OCI-LY3 (cell line): ENCODE measurements at regions not wholly inside any gene's neighbourhood (a gene's known extent, or its start where the extent isn't known, plus 50 kb on each side); places are given as distances from the start of the nearest gene placed in this dataset.
"Not testable (repeated sequence)": the region's sequence is repeated elsewhere in the genome, so short reads cannot be mapped to it uniquely, and the experiment has no call there.

ENCODE experiments used
- H2AFZ ChIP-seq: fragments of 200-600, 300-600 bp; shearing (Covaris generic); 2 replicates; pipeline ENCODE4 v1.6.0; 2014; ENCODE audit warnings: antibody characterized with exemption, low read depth, low read length
- H3K27ac ChIP-seq: fragments of 200-600, 300-600 bp; sonication (generic); 2 replicates; pipeline ENCODE4 v1.5.1; 2014; ENCODE audit warnings: mild to moderate bottlenecking, low read length, moderate library complexity, mixed read lengths
- H3K27me3 ChIP-seq: fragments of 200-600, 300-600 bp; sonication (generic); 2 replicates; pipeline ENCODE4 v1.6.1; 2014; ENCODE audit warnings: low read depth, low read length, mixed read lengths
- H3K36me3 ChIP-seq: fragments of 200-600, 300-600 bp; sonication (generic); replicated peaks from 2 replicates; pipeline ENCODE3; 2014; ENCODE audit warnings: low read depth, low read length, mixed read lengths
- H3K4me1 ChIP-seq: fragments of 300-600, 200-600 bp; sonication (generic); 2 replicates; pipeline ENCODE4 v1.6.1; 2014; ENCODE audit warnings: low read length, mixed read lengths
- H3K4me2 ChIP-seq: fragments of 200-600, 300-600 bp; sonication (generic); 2 replicates; pipeline ENCODE4 v1.6.1; 2014; ENCODE audit warnings: low read length, mixed read lengths
- H3K4me3 ChIP-seq: fragments of 300-600, 200-600 bp; sonication (generic); 2 replicates; pipeline ENCODE4 v1.5.1; 2014; ENCODE audit warnings: antibody characterized with exemption, mild to moderate bottlenecking, low read length, moderate library complexity
- H3K79me2 ChIP-seq: fragments of 300-600, 200-600 bp; shearing (Covaris generic); 2 replicates; pipeline ENCODE4 v1.6.1; 2014; ENCODE audit warnings: mild to moderate bottlenecking, low read length, mixed read lengths
- H3K9ac ChIP-seq: fragments of 300-600, 200-600 bp; shearing (Covaris generic); 2 replicates; pipeline ENCODE4 v1.6.0; 2014; ENCODE audit warnings: mild to moderate bottlenecking, low read length, moderate library complexity
- H3K9me3 ChIP-seq: fragments of 200-600, 300-600 bp; shearing (Covaris generic); 2 replicates; pipeline ENCODE4 v1.6.1; 2014; ENCODE audit warnings: low read length, mixed read lengths; ENCODE audit not compliant: insufficient read depth
- H4K20me1 ChIP-seq: fragments of 200-600, 300-600 bp; sonication (generic); 2 replicates; pipeline ENCODE4 v1.6.1; 2016; ENCODE audit warnings: low read length, mixed read lengths; ENCODE audit not compliant: insufficient read depth
- CTCF ChIP-seq: fragments of 200-600, 300-600 bp; sonication (generic); IDR thresholded peaks from 2 replicates; pipeline ENCODE4 v1.5.1; 2014; ENCODE audit warnings: antibody characterized with exemption, low read length, low read depth
- EZH2phosphoT487 ChIP-seq: fragments of 200-600 bp; shearing (Covaris generic); IDR thresholded peaks from 2 replicates; pipeline ENCODE4 v1.6.1; 2018; ENCODE audit warnings: antibody characterized with exemption, mixed run types, low read depth

- Histone ChIP-seq H4K20me1 (no peaks in the 10 kb centered on the region), H3K9ac (no peak overlapping the region), H3K27ac (no peak overlapping the region), H3K4me2 (no peak overlapping the region), H3K79me2 (no peaks in the 10 kb centered on the region), H3K9me3 (no peaks in the 10 kb centered on the region), H2AFZ (no peak overlapping the region), H3K4me1 (no peaks in the 10 kb centered on the region), H3K36me3 (no peaks in the 10 kb centered on the region), H3K27me3 (no peaks in the 10 kb centered on the region), H3K4me3 (no peak overlapping the region)
- TF ChIP-seq CTCF (no peak), EZH2phosphoT487 (no peak)
Measured at GRCh38 chr6:28615955-28616747, 90.5 kb downstream of the GPX5 start.

- no peak overlapping the region for H3K9ac ChIP-seq
- H3K4me2 ChIP-seq: no peak overlapping the region
Measured at GRCh38 chr6:28618898-28619555, 93.3 kb downstream of the GPX5 start.

GRCh38 chr6:28621268-28621667 lies 95.6 kb downstream of the GPX5 start:
- not testable (repeated sequence) for H3K4me1 ChIP-seq, H3K9ac ChIP-seq, H3K4me3 ChIP-seq, H3K27ac ChIP-seq, H3K79me2 ChIP-seq, H3K36me3 ChIP-seq, H2AFZ ChIP-seq, H3K4me2 ChIP-seq, H3K27me3 ChIP-seq, H3K9me3 ChIP-seq, H4K20me1 ChIP-seq

More at GRCh38 chr6:28618898-28619555, 93.3 kb downstream of the GPX5 start:
- Histone ChIP-seq H3K27ac (no peak overlapping the region), H3K4me3 (no peak overlapping the region), H3K36me3 (no peaks in the 10 kb centered on the region), H3K9me3 (no peaks in the 10 kb centered on the region), H4K20me1 (no peaks in the 10 kb centered on the region), H2AFZ (no peak overlapping the region), H3K79me2 (no peaks in the 10 kb centered on the region), H3K27me3 (no peaks in the 10 kb centered on the region), H3K4me1 (no peaks in the 10 kb centered on the region)
- TF ChIP-seq EZH2phosphoT487: no peak

GRCh38 chr6:28623242-28623641 lies 97.6 kb downstream of the GPX5 start:
- not testable (repeated sequence) for H2AFZ ChIP-seq, H3K4me1 ChIP-seq, H3K4me3 ChIP-seq, H3K36me3 ChIP-seq, H3K9me3 ChIP-seq, H3K4me2 ChIP-seq, H3K27ac ChIP-seq, H3K9ac ChIP-seq, H3K27me3 ChIP-seq, H3K79me2 ChIP-seq, H4K20me1 ChIP-seq

- not testable (repeated sequence) for H4K20me1 ChIP-seq, H3K79me2 ChIP-seq, H2AFZ ChIP-seq, H3K27ac ChIP-seq, H3K4me3 ChIP-seq, H3K36me3 ChIP-seq, H3K4me2 ChIP-seq, H3K9me3 ChIP-seq, H3K4me1 ChIP-seq, H3K9ac ChIP-seq, H3K27me3 ChIP-seq
Measured at GRCh38 chr6:28626386-28626785, 100.7 kb downstream of the GPX5 start.

- Histone ChIP-seq H3K4me2 (no peak overlapping the region), H3K27ac (no peak overlapping the region), H3K9me3 (no peaks in the 10 kb centered on the region), H3K36me3 (no peaks in the 10 kb centered on the region), H4K20me1 (no peaks in the 10 kb centered on the region), H3K79me2 (no peaks in the 10 kb centered on the region), H2AFZ (no peak overlapping the region), H3K9ac (no peak overlapping the region), H3K4me1 (no peaks in the 10 kb centered on the region), H3K27me3 (no peaks in the 10 kb centered on the region), H3K4me3 (no peak overlapping the region)
- TF ChIP-seq CTCF (no peak), EZH2phosphoT487 (no peak)
Measured at GRCh38 chr6:28632326-28632851, 106.7 kb downstream of the GPX5 start.
